HG03439 (cell line): ENCODE measurements at regions not wholly inside any gene's neighbourhood (a gene's known extent, or its start where the extent isn't known, plus 50 kb on each side); places are given as distances from the start of the nearest gene placed in this dataset.
"Not testable (repeated sequence)": the region's sequence is repeated elsewhere in the genome, so short reads cannot be mapped to it uniquely, and the experiment has no call there.

ENCODE experiments used
- ATAC-seq: cut with Tn5 transposase; IDR thresholded peaks from one replicate; pipeline ENCODE4 v1.9.1; 2021; ENCODE audit warnings: mild to moderate bottlenecking, moderate library complexity; ENCODE audit not compliant: unreplicated experiment

DNA sequence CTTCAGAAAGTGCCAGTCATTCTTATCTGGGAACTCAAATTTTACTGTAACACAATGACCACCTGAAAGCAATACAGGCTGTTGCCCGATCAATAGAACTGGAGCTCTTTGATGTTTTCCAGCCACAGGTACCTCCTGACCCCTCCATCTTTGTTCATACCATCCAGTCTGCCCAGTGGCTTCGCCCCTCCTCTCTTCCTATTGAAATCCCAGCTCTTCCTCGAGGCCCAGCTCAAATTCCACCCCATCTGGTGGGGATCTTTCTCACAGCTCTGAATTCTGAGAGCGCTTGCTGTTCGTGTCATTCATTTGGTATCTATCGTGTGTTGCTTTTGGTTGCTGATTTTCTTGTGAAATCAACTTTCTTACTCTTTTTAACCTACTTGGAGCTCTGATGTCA is 87.9 kb upstream of the CNKSR3 start:
- no peak for ATAC-seq

- no peak for ATAC-seq
These were observed 91.8 kb upstream of the CNKSR3 start for GRCh38 chr6:154602296-154602695.

GRCh38 chr6:154602708-154603107 is 92.2 kb upstream of the CNKSR3 start:
- ATAC-seq: no peak

DNA sequence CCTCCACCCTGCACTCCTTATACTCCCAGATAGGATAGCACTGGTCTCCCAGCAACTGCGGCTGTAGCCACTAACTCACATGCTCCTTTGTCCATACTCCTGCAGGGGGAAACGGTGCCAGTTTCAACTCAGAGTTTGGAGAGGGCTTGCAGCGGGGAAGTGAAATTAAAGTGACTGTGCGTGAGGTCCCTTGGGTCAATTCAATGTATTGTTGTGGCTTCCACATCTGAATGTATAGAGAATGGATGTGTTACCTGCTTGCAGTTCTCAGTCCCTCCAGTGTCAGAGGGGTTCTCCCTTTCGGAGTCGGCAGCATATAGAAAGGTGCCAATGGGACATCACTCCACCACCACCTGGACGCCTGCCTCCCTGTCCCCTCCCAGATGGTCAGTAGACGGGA is 93.6 kb upstream of the CNKSR3 start:
- ATAC-seq: no peak

GRCh38 chr6:154605178-154605881 is 94.8 kb upstream of the CNKSR3 start:
- ATAC-seq: peak; percentile 32

- ATAC-seq: no peak
These were observed 95.4 kb upstream of the CNKSR3 start for GRCh38 chr6:154605882-154606370.

DNA sequence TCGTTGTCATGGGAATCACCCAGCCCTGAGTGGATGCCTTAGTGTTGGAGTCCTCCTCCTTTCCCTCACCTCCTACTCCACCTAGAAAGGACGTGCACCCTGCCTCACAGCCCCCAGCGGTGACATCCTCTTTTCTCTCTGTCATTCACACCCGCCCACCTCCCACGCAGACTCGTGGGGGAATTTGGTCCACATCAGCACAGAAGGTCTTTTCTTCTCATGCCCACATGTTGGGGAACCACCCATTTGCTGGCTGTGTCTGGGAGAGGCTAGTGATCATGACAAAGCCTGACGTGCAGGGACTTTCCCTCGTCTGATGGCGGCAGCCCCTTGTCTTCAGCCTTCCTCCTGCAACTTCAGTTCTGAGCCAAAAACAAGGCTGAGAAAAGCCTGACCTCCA is 96.0 kb upstream of the CNKSR3 start:
- peak; percentile 85 for ATAC-seq

DNA sequence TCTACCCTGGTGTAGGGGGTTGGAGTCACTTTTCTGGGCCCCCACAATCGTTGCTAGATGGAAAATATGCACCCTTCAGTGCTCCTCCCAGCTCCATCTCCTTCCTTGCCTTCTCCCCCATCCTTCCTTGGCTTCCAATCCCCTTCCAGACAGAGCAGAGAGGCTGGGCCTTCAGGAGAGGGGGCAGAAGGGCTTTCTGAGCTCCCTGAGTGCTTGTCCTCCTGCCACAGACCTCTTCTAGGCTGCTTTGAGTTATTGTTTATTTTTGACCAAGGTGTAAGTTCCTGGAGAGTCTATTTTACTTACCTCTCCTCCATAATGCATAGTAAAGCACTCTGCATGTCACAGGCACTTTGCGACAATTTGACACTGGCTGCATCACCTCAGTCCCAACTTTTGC is 96.4 kb upstream of the CNKSR3 start:
- no peak for ATAC-seq

DNA sequence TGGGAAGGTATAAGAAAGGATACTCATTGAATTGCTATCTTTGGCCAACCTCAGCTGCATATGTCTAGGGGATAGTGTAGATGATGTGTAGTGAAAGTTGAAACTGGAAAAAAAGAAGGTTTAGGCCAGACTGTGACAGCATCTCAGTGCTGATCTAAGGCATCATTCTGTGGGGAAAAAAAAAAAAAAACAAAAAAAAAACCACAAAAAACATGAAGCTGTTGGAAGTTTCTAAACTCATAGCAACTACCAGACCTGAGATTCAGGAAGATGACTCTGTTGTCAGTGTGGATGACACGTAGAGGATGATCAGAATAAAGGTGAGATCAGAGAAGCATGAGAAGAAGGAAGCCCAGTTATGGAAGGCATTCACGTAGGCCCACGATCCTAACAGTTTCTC is 100.8 kb upstream of the CNKSR3 start:
- no peak for ATAC-seq

GRCh38 chr6:154611847-154612246 is 101.4 kb upstream of the CNKSR3 start:
- ATAC-seq: no peak

DNA sequence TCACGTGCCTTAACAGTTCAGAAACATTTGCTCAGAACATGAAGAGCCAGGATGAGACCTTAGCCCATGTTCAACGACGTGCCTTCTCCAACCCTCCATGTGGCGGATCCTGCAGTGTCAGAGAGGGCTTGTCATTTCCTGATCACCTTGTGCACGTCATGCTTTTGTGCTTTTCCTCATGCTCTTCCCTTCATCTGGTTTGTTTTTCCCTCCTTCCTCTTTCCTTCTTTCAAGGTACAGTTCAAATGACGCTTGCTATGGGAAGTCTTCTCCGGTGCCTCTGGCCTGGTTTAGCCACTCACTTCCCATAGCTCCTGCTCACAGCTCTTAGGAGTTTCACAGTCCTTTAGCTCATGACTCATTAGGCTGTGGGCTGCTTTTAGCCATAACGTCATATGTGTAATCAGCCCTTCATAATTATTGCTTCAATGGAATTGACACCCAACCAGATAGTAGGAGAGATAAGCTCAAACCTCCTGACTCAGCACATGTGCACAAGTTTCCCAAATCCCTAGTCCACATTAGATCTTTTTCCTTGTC is 102.7 kb upstream of the CNKSR3 start:
- no peak for ATAC-seq

DNA sequence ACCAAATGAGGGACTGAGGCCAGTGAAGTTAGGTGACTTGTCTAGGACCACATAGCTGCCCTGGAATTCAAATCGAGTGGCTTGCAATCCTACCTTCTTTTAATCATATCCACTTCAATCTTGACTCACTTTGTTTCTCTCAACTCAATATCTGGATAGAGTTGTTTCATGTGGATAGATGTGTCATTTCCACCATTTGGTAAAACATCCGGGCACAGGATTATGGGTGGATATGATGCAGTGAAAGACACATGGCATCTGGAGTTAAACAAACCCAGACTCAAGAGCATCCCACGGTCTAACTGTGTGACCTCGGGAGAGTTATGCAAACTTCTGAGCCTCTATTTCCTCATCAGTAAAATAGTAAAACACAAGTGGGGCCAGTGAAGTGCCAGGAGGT is 103.6 kb upstream of the CNKSR3 start:
- no peak for ATAC-seq

- no peak for ATAC-seq
These were observed 104.2 kb upstream of the CNKSR3 start for GRCh38 chr6:154614641-154615040.

- ATAC-seq: no peak
These were observed 105.1 kb upstream of the CNKSR3 start for GRCh38 chr6:154615483-154616025.

DNA sequence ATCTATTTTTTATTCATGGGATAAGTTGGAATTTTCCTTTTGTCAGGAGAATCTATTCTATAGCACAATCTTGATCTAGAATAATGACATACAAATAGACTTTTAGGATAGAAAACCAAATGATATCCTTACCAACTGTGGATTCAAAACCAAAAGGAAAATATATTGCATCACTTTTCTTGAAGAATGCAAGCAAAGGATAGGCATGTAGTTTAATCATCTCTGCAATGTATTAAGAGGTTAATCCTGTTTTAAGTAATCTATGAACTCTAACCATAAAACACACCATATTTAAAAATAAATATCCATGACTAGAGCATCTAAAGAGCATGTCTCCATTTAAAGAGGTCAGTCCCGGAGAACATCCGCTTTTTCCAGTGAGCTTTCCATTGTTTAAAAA is 106.7 kb upstream of the CNKSR3 start:
- ATAC-seq: no peak

DNA sequence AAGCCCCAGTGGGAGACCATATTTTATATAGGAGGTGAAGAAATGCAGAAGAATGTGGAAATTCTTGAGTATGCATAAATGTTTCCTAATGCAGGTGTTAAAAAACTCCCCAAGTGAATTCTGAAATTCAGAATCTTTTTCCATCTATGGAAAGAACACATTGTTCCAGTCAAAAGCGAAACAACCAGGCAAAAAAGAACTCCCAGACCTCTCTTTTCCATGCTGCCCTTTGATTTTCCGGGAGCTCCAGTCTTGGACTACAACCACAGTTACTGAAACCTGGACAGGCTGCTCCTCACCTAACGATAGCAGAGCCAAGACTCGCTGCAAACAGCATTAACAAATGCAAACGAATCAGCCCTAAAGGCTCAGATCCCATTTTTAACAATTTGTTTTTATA is 108.7 kb upstream of the CNKSR3 start:
- ATAC-seq: no peak

DNA sequence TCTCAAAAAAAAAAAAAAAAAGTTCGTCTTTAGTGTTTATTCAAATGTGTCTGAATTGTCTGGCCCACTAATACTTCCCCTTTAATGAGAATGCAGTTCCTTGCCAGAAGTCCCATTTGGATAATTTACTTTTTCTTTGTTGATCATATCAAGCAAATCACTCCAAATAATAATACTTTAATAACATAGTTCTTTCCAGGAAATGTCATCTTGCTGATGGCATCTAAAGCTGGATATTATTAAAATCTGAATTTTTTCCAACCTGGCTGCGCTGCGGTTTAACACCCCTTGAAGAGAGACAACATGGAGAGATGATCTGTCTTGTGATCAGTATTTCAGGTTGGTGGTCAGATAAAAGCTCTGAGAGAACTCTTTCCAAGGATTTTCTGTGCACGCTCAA is 111.2 kb upstream of the CNKSR3 start:
- ATAC-seq: no peak

DNA sequence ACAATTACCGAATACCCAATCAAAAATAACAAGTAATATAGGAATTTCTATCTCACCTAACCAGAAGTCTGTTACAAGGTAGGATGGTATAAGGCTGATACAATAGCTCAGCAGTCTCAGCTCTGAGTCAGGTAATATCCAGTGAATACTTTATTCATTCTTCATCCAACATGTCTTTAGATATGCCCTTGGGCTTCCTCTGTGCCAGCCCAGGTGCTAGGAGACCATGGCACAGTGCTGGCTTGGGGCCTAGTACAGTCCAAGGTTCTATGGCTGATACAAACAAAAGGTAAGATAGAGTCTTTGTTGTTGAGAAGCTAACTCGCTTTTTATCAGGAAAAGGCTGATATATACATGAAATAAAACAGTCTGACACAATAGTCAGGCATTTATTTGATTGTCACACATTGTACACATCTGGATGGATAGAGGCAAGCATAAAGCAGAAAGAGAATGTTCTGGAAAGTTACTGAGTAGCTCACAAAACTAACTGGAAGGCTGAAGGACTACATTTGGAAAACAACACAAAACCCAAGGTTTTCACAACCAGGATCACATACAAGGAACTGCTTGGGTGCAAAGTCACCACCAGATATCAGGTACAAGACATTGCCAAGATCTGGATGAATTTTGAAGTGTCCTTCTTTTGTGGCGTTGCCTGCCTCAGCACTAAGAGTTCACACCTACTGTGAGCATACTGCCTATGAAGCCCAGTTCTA is 110.4 kb upstream of the SCAF8 start:
- no peak for ATAC-seq

DNA sequence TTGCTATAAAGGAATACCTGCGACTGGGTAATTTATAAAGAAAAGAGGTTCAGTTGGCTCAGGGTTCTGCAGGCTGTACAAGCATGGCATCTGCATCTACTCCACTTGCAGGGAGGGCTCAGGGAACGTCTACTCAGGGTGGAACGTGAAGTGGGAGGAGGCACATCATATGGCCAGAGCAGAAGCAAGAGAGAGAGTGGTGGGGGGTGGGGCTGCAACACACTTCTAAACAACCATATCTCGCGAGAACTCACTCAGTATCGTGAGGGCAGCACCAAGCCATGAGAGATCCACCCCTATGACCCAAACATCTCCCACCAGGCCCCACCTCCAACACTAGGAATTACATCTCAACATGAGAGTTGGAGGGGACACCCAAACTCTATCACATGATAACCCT is 109.8 kb upstream of the SCAF8 start:
- no peak for ATAC-seq

GRCh38 chr6:154624038-154624599 is 109.1 kb upstream of the SCAF8 start:
- ATAC-seq: no peak

GRCh38 chr6:154624727-154625126 is 108.5 kb upstream of the SCAF8 start:
- not testable (repeated sequence) for ATAC-seq

DNA sequence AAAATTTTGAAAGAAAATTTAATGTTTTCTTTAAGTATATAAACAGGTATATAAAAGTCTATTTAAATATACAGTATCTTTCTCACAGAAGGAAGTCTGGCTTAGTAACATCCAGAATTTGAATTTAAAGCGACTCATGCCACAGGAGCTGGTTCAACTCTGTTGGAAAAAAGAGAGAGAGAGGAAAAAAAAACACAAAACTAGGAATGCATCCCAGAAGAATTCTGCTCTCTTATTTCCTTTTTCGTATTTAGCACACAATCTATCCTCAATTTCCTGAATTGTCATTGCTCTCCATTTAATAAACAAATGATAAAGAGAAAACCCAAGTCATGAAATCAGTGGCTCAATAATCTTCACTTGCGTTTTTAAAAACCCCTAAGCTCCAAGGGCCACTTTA is 107.5 kb upstream of the SCAF8 start:
- no peak for ATAC-seq
